Subcutaneous abdominal adipose tissue (tissue), 5 donors: ENCODE measurements at regions not wholly inside any gene's neighbourhood (a gene's known extent, or its start where the extent isn't known, plus 50 kb on each side); places are given as distances from the start of the nearest gene placed in this dataset.
A peak's percentile ranks its signal among the peaks of the same experiment; 100 is the strongest.

Source experiments
- H3K27ac ChIP-seq: one replicate; pipeline ENCODE4 v1.7.0; 2013; ENCODE audit warnings: low read depth, mild to moderate bottlenecking, inconsistent platforms, low read length, moderate library complexity
- H3K27me3 ChIP-seq, 5 donors: one replicate each; pipeline ENCODE4 v1.7.0; 2013; ENCODE audit warnings: low read length in 5 of 5, inconsistent platforms in 1 of 5; ENCODE audit not compliant: control insufficient read depth in 5 of 5, insufficient read depth in 4 of 5
- H3K36me3 ChIP-seq, 5 donors: one replicate each; pipeline ENCODE4 v1.7.0; 2013; ENCODE audit warnings: low read length in 5 of 5; ENCODE audit not compliant: control insufficient read depth in 5 of 5, insufficient read depth in 5 of 5
- H3K4me1 ChIP-seq, 5 donors: one replicate each; pipeline ENCODE4 v1.7.0; 2013; ENCODE audit warnings: low read length in 5 of 5, mild to moderate bottlenecking in 3 of 5, moderate library complexity in 1 of 5; ENCODE audit not compliant: control insufficient read depth in 5 of 5, insufficient read depth in 5 of 5
- H3K4me3 ChIP-seq, 5 donors: one replicate each; pipeline ENCODE4 v1.7.0; 2013; ENCODE audit warnings: low read length in 5 of 5, low read depth in 1 of 5
- H3K9ac ChIP-seq, 5 donors: one replicate each; pipeline ENCODE4 v1.7.0; 2013; ENCODE audit warnings: low read length in 5 of 5, mild to moderate bottlenecking in 4 of 5, moderate library complexity in 3 of 5
- H3K9me3 ChIP-seq, 5 donors: one replicate each; pipeline ENCODE4 v1.7.0; 2013; ENCODE audit warnings: low read length in 5 of 5; ENCODE audit not compliant: control insufficient read depth in 5 of 5
- donor health status: healthy.
- donor health status: healthy.
- donor health status: healthy.
- donor health status: healthy.
- donor health status: healthy.

DNA sequence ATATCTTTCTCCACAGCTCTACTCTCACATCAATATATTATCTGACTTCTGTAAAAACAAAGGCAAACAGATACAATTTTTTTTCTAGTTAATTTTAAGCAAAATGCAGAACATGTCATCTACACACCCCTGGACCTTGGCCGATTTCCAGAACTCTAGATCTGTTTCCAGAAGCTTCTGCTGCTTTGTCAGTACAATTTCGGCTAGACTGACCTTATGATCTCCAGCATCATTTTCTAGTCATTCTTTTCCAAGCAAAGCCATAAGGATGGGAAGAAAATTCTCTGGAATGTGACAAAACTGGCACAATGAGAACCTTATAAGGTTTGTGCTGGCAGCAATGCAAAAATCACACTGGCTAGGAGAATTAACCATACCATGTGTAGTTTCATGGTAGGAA is 132.8 kb upstream of the MPDZ start:
- Histone ChIP-seq H3K27me3 (no peaks in the 10 kb centered on the region), H3K36me3 (no peaks in the 10 kb centered on the region), H3K9ac (no peak overlapping the region), H3K4me1 (peaks cover 3 to 14% (median 5%) of the 10 kb centered on the region in 5 donors), H3K27ac (peak overlapping the region; percentile 43), H3K9me3 (no peaks in the 10 kb centered on the region), H3K4me3 (no peak overlapping the region)

DNA sequence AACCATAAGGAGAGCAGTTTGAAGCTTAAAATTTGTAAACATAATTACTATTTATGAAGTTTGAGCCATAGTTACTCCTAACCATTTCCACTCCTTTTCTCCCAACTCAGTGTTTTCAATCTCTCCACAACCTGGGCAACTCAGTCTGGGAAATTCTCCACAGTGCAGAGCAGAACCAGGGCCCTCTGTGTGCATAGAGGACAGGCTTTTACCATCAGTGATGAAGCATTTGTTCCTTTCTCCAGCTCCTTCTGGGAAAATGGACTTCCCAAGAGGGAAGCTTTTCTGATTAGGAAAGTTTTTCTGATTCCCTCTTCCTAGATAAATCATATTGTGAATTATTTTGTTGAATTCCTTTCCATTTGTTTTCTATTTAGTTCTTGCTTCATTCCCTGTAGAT is 132.3 kb upstream of the MPDZ start:
- peak overlapping the region; percentile 43 for H3K27ac ChIP-seq

DNA sequence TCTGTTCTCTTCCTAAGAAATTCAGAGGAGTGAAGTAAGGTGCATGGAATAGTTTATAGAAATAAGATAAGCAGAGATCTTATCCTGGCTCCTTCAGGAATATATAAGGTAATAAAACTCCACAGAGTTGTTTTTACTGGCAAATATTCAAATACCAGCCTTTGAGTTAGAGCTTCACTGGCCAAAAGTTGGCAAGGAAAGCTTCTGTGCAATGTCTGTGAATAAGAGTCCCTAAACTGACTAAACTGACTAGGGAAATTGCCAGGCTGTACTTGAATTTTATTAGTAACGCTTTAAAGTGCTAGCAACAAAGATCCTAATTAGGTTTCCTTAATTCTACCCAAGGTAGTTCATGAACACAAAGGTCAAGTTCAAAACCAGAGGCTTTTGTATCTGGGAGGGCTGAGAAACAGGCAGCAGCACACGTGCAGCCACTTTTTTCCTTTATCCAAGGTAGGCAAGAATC is 131.1 kb upstream of the MPDZ start:
- Histone ChIP-seq H3K36me3 (no peaks in the 10 kb centered on the region), H3K9ac (no peak overlapping the region), H3K4me3 (no peak overlapping the region), H3K4me1 (peaks cover 3 to 14% (median 5%) of the 10 kb centered on the region in 5 donors), H3K9me3 (no peaks in the 10 kb centered on the region), H3K27me3 (no peaks in the 10 kb centered on the region), H3K27ac (peak overlapping the region; percentile 9)

More for the DNA sequence above, 132.3 kb upstream of the MPDZ start:
- Histone ChIP-seq H3K9ac (no peak overlapping the region), H3K36me3 (no peaks in the 10 kb centered on the region), H3K4me1 (peaks cover 3 to 14% (median 5%) of the 10 kb centered on the region in 5 donors), H3K4me3 (no peak overlapping the region), H3K27me3 (no peaks in the 10 kb centered on the region), H3K9me3 (no peaks in the 10 kb centered on the region)

DNA sequence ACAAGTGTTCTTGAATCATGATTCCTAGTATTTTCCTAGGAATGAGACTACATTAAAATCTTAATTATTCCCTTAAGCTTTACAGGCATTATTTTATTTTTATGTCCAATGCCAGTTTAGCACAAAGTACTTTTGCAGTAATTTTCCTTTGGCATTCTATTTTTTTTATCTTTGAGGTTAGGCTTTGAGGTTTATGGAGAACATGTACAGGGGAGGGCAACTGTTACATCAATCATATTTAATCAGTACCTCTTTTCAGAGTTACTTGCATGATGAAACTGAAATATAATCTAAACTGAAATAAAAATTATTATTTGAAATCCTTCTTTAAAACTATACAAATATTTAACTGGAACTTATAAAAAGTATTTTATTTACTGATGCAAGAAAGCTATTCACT is 118.2 kb upstream of the MPDZ start:
- no peak overlapping the region for H3K27ac ChIP-seq
- H3K9me3 ChIP-seq = no peaks in the 10 kb centered on the region
- no peaks in the 10 kb centered on the region for H3K36me3 ChIP-seq
- H3K4me3 ChIP-seq = no peak overlapping the region
- no peaks in the 10 kb centered on the region for H3K27me3 ChIP-seq
- no peak overlapping the region for H3K9ac ChIP-seq
- peaks cover 0 to 13% (median 4%) of the 10 kb centered on the region in 5 donors for H3K4me1 ChIP-seq

DNA sequence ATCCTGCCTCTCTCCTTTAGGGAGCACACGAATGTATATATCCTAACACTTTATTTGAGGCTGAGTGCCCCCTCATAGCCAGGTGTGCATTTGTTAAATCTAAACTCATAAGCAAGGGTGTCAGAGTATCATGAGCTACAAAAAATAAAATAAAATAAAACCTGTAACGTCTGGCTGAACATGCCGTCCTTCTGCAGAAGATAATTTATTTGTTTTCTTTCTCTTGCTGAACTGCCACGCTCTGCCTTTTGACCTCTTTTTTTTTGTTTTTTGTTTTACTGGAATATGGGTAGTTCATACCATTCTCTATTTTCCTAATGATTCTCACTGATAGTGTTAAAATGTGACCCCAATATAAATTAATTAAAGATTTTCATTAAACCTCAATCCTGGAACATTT is 117.7 kb upstream of the MPDZ start:
- no peak overlapping the region for H3K4me3 ChIP-seq
- no peaks in the 10 kb centered on the region for H3K27me3 ChIP-seq
- no peaks in the 10 kb centered on the region for H3K36me3 ChIP-seq
- peaks cover 0 to 13% (median 4%) of the 10 kb centered on the region in 5 donors for H3K4me1 ChIP-seq
- H3K9ac ChIP-seq = no peak overlapping the region
- H3K9me3 ChIP-seq = no peaks in the 10 kb centered on the region
- no peak overlapping the region for H3K27ac ChIP-seq

DNA sequence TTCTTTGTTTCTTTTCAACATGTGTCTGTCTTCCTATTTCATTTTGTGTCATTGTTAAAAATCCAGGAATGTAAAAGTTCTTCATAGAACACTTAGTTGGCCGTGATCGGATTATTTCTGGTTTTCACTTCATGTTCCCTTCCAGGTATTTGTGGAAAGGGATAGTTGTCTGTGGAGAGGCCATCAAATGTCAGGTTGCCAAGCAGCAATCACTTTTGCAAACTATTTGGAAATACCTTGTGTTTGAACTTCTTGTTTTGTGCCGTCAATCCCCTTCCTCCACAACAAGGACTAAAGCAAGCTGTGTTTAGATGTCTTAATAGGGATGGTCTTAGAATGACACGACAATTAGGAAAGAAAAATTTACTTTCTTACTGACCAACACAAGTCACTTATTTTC is 116.9 kb upstream of the MPDZ start:
- peaks cover 0 to 13% (median 4%) of the 10 kb centered on the region in 5 donors for H3K4me1 ChIP-seq
- no peak overlapping the region for H3K4me3 ChIP-seq
- no peak overlapping the region for H3K9ac ChIP-seq
- no peaks in the 10 kb centered on the region for H3K27me3 ChIP-seq
- no peak overlapping the region for H3K27ac ChIP-seq
- peaks cover 0 to 4% (median 0%) of the 10 kb centered on the region in 5 donors for H3K9me3 ChIP-seq
- H3K36me3 ChIP-seq = no peaks in the 10 kb centered on the region

DNA sequence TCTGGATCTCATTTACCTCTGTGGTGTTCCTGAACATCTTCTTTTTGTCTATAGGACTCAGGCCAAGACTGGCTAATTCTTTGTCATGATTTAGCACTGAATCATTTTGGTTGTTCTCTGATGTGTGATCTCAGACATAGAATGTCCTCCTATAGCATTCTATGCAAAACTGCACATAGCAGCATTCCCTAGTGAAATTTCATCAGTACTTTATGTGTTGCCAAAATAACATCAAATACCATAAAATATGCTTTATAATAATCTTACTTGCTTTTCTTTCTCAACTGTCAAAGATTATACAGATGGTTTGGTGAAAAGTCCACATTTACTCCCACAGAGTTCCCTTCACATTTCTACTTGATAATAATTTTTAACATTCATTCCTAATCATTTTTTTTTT is 115.7 kb upstream of the MPDZ start:
- H3K27me3 ChIP-seq = no peaks in the 10 kb centered on the region
- no peak overlapping the region for H3K4me3 ChIP-seq
- H3K4me1 ChIP-seq = peaks cover 0 to 13% (median 4%) of the 10 kb centered on the region in 5 donors
- H3K36me3 ChIP-seq = no peaks in the 10 kb centered on the region
- H3K9me3 ChIP-seq = peaks cover 0 to 4% (median 3%) of the 10 kb centered on the region in 5 donors
- H3K27ac ChIP-seq = no peak overlapping the region
- no peak overlapping the region for H3K9ac ChIP-seq

DNA sequence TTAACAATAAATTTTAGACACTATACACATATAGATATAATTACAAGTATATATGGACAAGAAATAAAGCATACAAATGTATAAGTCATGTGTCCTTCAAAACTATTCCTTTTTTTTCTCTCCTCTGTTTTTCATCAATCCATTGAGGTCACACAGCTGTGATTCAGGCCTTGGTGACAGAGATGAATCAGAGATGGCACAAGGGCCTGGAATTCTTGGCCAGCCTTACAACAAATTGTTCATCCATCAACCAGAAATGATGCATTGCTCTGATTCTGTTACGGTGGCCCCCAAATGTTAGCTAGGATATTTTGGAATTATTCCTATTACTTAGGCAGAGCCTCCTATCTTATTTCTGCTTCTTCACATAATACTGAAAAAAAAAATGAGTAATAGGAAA is 108.7 kb upstream of the MPDZ start:
- Histone ChIP-seq H3K9me3 (peaks cover 0 to 18% (median 6%) of the 10 kb centered on the region in 5 donors), H3K27me3 (no peaks in the 10 kb centered on the region), H3K9ac (no peak overlapping the region), H3K4me1 (peaks cover 2 to 17% (median 7%) of the 10 kb centered on the region in 5 donors), H3K4me3 (no peak overlapping the region), H3K27ac (peak overlapping the region; percentile 67), H3K36me3 (no peaks in the 10 kb centered on the region)

DNA sequence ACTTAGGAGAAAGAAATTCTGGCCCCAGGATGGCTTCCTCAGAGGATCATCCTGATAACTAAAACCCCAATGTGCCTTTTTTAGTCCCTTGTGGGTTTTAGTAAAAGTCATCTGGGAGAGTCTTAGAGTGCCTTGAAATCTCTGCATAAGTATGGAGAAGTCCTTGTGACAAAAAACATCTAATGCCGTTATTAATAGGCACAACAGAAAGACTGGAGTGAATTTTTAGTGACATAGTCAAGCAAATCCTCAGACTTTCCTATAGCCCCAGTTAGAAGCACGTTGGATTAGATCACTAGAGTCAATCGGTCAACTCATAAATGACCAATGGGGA is 108.2 kb upstream of the MPDZ start:
- H3K27me3 ChIP-seq = no peaks in the 10 kb centered on the region
- no peak overlapping the region for H3K4me3 ChIP-seq
- peaks cover 2 to 17% (median 7%) of the 10 kb centered on the region in 5 donors for H3K4me1 ChIP-seq
- peak overlapping the region in 1 of 5 donors; percentile 46 for H3K9ac ChIP-seq
- peak overlapping the region; percentile 67 for H3K27ac ChIP-seq
- peaks cover 0 to 18% (median 6%) of the 10 kb centered on the region in 5 donors for H3K9me3 ChIP-seq
- H3K36me3 ChIP-seq = no peaks in the 10 kb centered on the region

DNA sequence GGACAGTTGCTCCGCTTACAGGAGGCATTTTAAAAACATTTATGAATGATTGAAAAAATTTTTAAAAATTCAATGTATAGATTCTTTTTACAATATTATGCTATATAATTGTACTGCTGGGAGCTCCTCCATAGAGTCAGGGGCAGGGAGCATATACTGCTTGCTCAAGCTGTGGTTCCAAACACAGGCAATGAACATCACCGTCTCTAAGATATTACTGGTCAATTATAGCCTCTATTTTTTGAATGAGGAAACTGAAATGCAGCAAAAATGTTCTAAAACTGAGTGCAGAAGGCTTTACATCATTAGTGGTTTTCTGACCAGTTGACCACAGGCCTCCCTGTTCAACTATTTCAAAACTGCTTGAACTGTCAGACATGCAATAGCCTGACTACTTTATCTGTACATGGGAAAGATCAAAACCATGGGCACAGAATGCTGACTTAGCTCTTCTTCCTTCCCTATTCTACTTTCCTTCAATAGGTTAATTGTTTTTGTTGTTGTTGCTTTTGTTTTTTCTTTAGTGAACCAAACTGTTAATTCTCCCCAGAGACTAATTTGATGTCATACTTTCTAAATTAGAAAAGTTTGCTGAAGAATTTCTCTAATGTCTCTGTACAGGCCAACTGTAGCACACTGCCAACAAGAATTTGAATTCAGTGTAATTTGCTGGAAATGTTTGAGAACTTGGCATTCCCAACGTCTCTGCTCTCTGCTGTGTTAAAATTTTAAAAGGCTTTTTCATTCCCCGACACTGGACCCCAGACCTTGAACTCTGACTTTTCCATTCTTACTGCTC is 107.6 kb upstream of the MPDZ start:
- H3K27me3 ChIP-seq = no peaks in the 10 kb centered on the region
- H3K27ac ChIP-seq = peak overlapping the region; percentile 67
- H3K9me3 ChIP-seq = peaks cover 0 to 18% (median 6%) of the 10 kb centered on the region in 5 donors
- H3K36me3 ChIP-seq = no peaks in the 10 kb centered on the region
- H3K4me1 ChIP-seq = peaks cover 2 to 17% (median 7%) of the 10 kb centered on the region in 5 donors
- H3K4me3 ChIP-seq = no peak overlapping the region
- H3K9ac ChIP-seq = peak overlapping the region in 1 of 5 donors; percentile 50
